BJ (cell line): ENCODE measurements at regions not wholly inside any gene's neighbourhood (a gene's known extent, or its start where the extent isn't known, plus 50 kb on each side); places are given as distances from the start of the nearest gene placed in this dataset.
"Not testable (repeated sequence)": the region's sequence is repeated elsewhere in the genome, so short reads cannot be mapped to it uniquely, and the experiment has no call there.

ENCODE experiments used
- CTCF ChIA-PET: fragments of 350-600 bp; formaldehyde crosslinking; extraction: SDS; loops from one replicate; lab custom pipeline; 2021; ENCODE audit warnings: antibody characterized with exemption, inconsistent platforms; lab: Yijun Ruan, JAX
- POLR2A ChIA-PET: fragments of 300-600 bp; sonication (Branson Sonifier 250); formaldehyde crosslinking; extraction: SDS; loops from one replicate; lab custom pipeline; 2021; ENCODE audit warnings: antibody characterized with exemption; lab: Charles Lee
- DNase-seq: peaks from one replicate; pipeline ENCODE4 v3.0.0-alpha.2; 2011; ENCODE audit warnings: low read depth
- H3K27me3 ChIP-seq: 2 replicates; pipeline ENCODE4 v1.6.0; 2011; ENCODE audit warnings: low read length; ENCODE audit not compliant: control insufficient read depth, insufficient read depth
- H3K36me3 ChIP-seq: 2 replicates; pipeline ENCODE4 v1.5.1; 2011; ENCODE audit warnings: low read length; ENCODE audit not compliant: control insufficient read depth, insufficient read depth
- H3K4me3 ChIP-seq: 2 replicates; pipeline ENCODE4 v1.5.1; 2011; ENCODE audit warnings: low read depth, mild to moderate bottlenecking, control low read depth, low read length
- CTCF ChIP-seq: IDR thresholded peaks from 2 replicates; pipeline ENCODE4 v1.5.1; 2011; ENCODE audit warnings: low read depth, mild to moderate bottlenecking, control low read depth, inconsistent platforms, low read length, moderate library complexity; ENCODE audit not compliant: insufficient read depth

GRCh38 chr1:163628034-163628773 is 306.4 kb downstream of the NUF2 start:
- no peak for DNase-seq
- no peak for TF ChIP-seq CTCF
- ChIA-PET POLR2A (no interaction called here), CTCF (no interaction called here)
- Histone ChIP-seq H3K4me3 (no peak overlapping the region), H3K36me3 (no peaks in the 10 kb centered on the region), H3K27me3 (no peaks in the 10 kb centered on the region)

GRCh38 chr1:163632269-163632668 is 310.5 kb downstream of the NUF2 start:
- CTCF ChIA-PET, result no interaction called here
- POLR2A ChIA-PET, result no interaction called here
- TF ChIP-seq CTCF, result no peak
- DNase-seq, result no peak
- H3K27me3 ChIP-seq, result no peaks in the 10 kb centered on the region
- H3K4me3 ChIP-seq, result no peak overlapping the region
- no peaks in the 10 kb centered on the region for H3K36me3 ChIP-seq

- TF ChIP-seq CTCF, result no peak
- Histone ChIP-seq H3K27me3 (no peaks in the 10 kb centered on the region), H3K36me3 (no peaks in the 10 kb centered on the region), H3K4me3 (no peak overlapping the region)
- CTCF ChIA-PET, result no interaction called here
- POLR2A ChIA-PET, result no interaction called here
- no peak for DNase-seq
Observed at GRCh38 chr1:163633366-163633765, 311.6 kb downstream of the NUF2 start.

GRCh38 chr1:163645676-163646075 is 323.9 kb downstream of the NUF2 start:
- POLR2A ChIA-PET, CTCF ChIA-PET, H3K36me3 ChIP-seq, DNase-seq, H3K4me3 ChIP-seq, H3K27me3 ChIP-seq: not testable (repeated sequence)

GRCh38 chr1:163650624-163651023 is 328.9 kb downstream of the NUF2 start:
- DNase-seq, result no peak
- Histone ChIP-seq H3K36me3 (no peaks in the 10 kb centered on the region), H3K4me3 (no peak overlapping the region), H3K27me3 (no peaks in the 10 kb centered on the region; the same call in 1 of the 2 replicates)
- no peak for TF ChIP-seq CTCF
- ChIA-PET CTCF (no interaction called here), POLR2A (no interaction called here)

GRCh38 chr1:163652441-163652840 is 330.7 kb downstream of the NUF2 start:
- no peak for DNase-seq
- no peak overlapping the region for H3K4me3 ChIP-seq
- CTCF ChIA-PET, result no interaction called here
- H3K36me3 ChIP-seq, result no peaks in the 10 kb centered on the region
- POLR2A ChIA-PET, result no interaction called here
- no peaks in the 10 kb centered on the region; the same call in 1 of the 2 replicates for H3K27me3 ChIP-seq
- no peak for TF ChIP-seq CTCF
